Calu3 (cell line): ENCODE measurements at regions not wholly inside any gene's neighbourhood (a gene's known extent, or its start where the extent isn't known, plus 50 kb on each side); places are given as distances from the start of the nearest gene placed in this dataset.

ENCODE experiments used
- BruUV-seq: library from RNA; stranded (reverse); fragments of 400-500 nt; replicated peaks from 2 replicates; lab custom pipeline; 2021; lab: Mats Ljungman, UMichigan
- CTCF ChIA-PET: fragments of 300-600 bp; sonication (Branson Sonifier 250); formaldehyde crosslinking; loops from one replicate; lab custom pipeline; 2022; ENCODE audit warnings: antibody characterized with exemption; lab: Charles Lee
- DNase-seq: peaks from one replicate; pipeline ENCODE4 v3.0.0; 2022
- H3K27ac Mint-ChIP-seq: one replicate; pipeline ENCODE4 v1.8.0; 2022; ENCODE audit warnings: mixed read lengths; ENCODE audit not compliant: unreplicated experiment
- H3K27me3 Mint-ChIP-seq: one replicate; pipeline ENCODE4 v1.8.0; 2022; ENCODE audit warnings: mixed read lengths; ENCODE audit not compliant: unreplicated experiment
- H3K36me3 Mint-ChIP-seq: one replicate; pipeline ENCODE4 v1.8.0; 2022; ENCODE audit warnings: mild to moderate bottlenecking, moderate library complexity, mixed read lengths; ENCODE audit not compliant: insufficient read depth, unreplicated experiment
- H3K4me1 Mint-ChIP-seq: one replicate; pipeline ENCODE4 v1.8.0; 2022; ENCODE audit warnings: mild to moderate bottlenecking, low read depth, mixed read lengths; ENCODE audit not compliant: unreplicated experiment
- H3K4me3 Mint-ChIP-seq: one replicate; pipeline ENCODE4 v1.8.0; 2022; ENCODE audit warnings: mild to moderate bottlenecking, low read depth, moderate library complexity, mixed read lengths; ENCODE audit not compliant: unreplicated experiment
- H3K9me3 Mint-ChIP-seq: one replicate; pipeline ENCODE4 v1.8.0; 2022; ENCODE audit warnings: low read depth, mixed read lengths; ENCODE audit not compliant: unreplicated experiment
- CTCF ChIP-seq: fragments of 200-600 bp; IDR thresholded peaks from one replicate; pipeline ENCODE4 v1.8.0; 2022; ENCODE audit warnings: antibody characterized with exemption; ENCODE audit not compliant: unreplicated experiment
- intact Hi-C: fragments of 100-400 bp; cut with micrococcal nuclease; formaldehyde crosslinking; loops from one replicate; pipeline ENCODE4 v1.10.0; 2022; ENCODE audit not compliant: unreplicated experiment

GRCh38 chr2:193806088-193806774 lies 1611.5 kb upstream of the TMEFF2 start:
- intact Hi-C loops = no loop called here
- DNase-seq = no peak
- no peak for TF ChIP-seq CTCF
- BruUV-seq = no TSS peak
- CTCF ChIA-PET = no interaction called here
- Mint-ChIP-seq H3K36me3 (no peaks in the 10 kb centered on the region), H3K27me3 (no peaks in the 10 kb centered on the region), H3K27ac (no peak overlapping the region), H3K9me3 (no peaks in the 10 kb centered on the region), H3K4me3 (no peak overlapping the region), H3K4me1 (peaks cover 6% of the 10 kb centered on the region)

GRCh38 chr2:193796847-193797246 lies 1602.1 kb upstream of the TMEFF2 start:
- TF ChIP-seq CTCF = no peak
- Mint-ChIP-seq H3K27me3 (no peaks in the 10 kb centered on the region), H3K4me1 (no peaks in the 10 kb centered on the region), H3K9me3 (peaks cover 2% of the 10 kb centered on the region), H3K27ac (no peak overlapping the region), H3K36me3 (no peaks in the 10 kb centered on the region), H3K4me3 (no peak overlapping the region)
- no TSS peak for BruUV-seq
- no peak for DNase-seq
- CTCF ChIA-PET = no interaction called here
- intact Hi-C loops = no loop called here

GRCh38 chr2:193793914-193794313 lies 1599.2 kb upstream of the TMEFF2 start:
- BruUV-seq = no TSS peak
- intact Hi-C loops = no loop called here
- H3K4me3 Mint-ChIP-seq = no peak overlapping the region
- TF ChIP-seq CTCF = no peak
- no peaks in the 10 kb centered on the region for H3K27me3 Mint-ChIP-seq
- CTCF ChIA-PET = interaction anchor here (0.6 kb wide), 1 partner anchor 1692 kb away, joined by 4 read pairs; no protein-coding TSS in a partner anchor
- H3K9me3 Mint-ChIP-seq = peaks cover 2% of the 10 kb centered on the region
- no peaks in the 10 kb centered on the region for H3K36me3 Mint-ChIP-seq
- no peak for DNase-seq
- no peaks in the 10 kb centered on the region for H3K4me1 Mint-ChIP-seq
- H3K27ac Mint-ChIP-seq = no peak overlapping the region

GRCh38 chr2:193783681-193784080 lies 1588.9 kb upstream of the TMEFF2 start:
- H3K36me3 Mint-ChIP-seq = no peaks in the 10 kb centered on the region
- H3K4me3 Mint-ChIP-seq = no peak overlapping the region
- intact Hi-C loops = no loop called here
- no peaks in the 10 kb centered on the region for H3K9me3 Mint-ChIP-seq
- H3K27ac Mint-ChIP-seq = no peak overlapping the region
- TF ChIP-seq CTCF = no peak
- H3K4me1 Mint-ChIP-seq = no peaks in the 10 kb centered on the region
- no peak for DNase-seq
- H3K27me3 Mint-ChIP-seq = no peaks in the 10 kb centered on the region
- CTCF ChIA-PET = no interaction called here
- BruUV-seq = no TSS peak
